ENCODE measurements at regions not wholly inside any gene's neighbourhood (a gene's known extent, or its start where the extent isn't known, plus 50 kb on each side); places are given as distances from the start of the nearest gene placed in this dataset.
"Not testable (repeated sequence)": the region's sequence is repeated elsewhere in the genome, so short reads cannot be mapped to it uniquely, and the experiment has no call there.

DNA sequence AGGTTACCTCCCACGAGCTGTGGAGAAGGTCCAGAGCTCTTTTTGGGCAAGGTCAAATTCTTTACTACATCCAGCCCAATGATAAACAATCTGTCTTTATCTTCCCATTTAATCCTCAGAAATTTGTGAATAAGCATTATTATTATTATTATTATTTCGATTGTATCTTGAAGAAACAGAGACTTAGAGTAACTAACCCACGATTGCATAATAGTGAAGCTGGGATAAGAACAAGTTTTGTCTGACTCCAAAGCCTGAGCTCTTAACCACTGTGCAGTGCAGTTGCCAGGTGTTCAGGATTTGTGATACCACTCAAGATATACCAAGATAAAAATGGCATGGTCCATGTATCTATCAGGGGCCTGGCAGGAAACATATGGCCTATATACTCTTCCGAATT lies 166.5 kb upstream of the LDB2 start:
- no peak for DNase-seq (ENCODE audit: low spot score)

DNA sequence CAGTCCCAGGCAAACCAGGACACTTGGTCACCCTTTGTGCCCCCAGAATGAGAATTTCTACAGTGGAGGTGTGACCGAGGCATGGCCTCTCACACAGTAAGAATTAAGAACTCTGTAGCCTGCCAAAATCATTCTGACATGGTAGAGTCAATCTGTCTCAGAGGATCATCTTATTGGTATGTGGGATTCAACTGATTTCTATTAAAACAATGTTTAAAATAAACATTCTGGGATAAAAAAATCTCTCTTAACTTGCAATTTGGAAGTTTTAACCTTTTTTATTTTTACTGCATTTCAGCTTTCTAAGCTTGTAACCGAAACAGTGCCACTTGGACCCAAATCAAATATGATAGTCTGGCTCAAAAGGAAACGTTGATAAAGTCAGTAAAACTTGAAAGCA lies 165.4 kb upstream of the LDB2 start:
- DNase-seq (ENCODE audit: low spot score): peak; percentile 46

DNA sequence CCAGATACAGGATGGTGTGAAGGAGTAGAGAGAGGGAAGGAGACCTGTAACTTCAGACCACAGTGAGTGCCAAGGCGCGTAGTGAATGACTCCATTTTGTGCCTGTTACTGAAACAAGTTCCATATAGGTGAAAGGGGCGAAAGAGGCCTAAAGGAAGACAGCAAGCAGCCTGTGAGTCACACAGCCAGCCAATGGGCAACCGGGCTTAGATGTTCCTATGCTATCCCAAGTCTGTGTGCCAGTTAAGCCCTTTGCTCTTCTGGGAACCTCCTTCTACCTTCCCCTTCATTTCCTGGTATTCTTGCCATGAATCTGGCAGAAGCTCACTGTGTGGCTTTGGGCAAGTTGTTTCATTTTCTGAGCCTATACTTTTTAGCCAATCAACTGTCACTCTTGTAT lies 161.8 kb upstream of the LDB2 start:
- no peak for DNase-seq (ENCODE audit: low spot score)

DNA sequence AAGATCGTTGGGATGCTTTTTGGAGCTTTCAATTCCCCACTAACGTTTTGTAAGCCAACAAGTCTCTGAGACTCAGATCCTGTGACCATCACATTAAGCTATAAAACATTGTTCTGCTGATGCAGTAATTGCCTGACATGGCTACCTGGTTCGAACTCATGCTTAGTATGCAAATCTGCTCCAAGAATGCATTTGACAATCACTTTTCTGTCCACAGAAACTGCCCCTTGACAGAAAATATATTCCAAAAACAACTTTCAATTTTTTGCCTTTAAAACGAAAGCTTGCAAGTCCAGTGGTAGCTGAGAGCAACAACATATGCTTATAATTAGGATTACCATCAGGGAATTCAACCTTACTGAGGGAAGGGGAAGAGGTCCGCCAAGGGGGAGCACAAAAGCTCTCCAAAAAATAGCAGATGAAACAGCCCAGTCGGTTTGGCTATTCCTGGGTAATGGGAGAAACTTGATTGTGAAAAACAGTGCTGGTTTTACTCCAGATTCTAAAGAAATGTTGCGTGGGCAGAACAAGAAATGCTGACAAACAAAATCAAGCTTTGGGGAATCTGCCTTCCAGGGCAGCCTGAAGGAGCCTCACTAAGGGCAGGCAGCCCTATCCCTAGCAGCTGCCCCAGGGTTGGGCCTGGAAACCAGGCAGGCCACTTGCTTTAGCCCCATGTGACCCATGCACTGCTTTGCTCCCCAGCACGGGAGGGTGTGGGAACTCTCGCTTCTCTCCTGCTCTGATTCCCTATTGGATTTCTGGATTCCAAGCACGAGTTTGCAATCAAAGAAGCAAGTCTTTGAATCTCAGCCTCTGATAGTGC lies 160.7 kb upstream of the LDB2 start:
- DNase-seq (ENCODE audit: low spot score): no peak

DNA sequence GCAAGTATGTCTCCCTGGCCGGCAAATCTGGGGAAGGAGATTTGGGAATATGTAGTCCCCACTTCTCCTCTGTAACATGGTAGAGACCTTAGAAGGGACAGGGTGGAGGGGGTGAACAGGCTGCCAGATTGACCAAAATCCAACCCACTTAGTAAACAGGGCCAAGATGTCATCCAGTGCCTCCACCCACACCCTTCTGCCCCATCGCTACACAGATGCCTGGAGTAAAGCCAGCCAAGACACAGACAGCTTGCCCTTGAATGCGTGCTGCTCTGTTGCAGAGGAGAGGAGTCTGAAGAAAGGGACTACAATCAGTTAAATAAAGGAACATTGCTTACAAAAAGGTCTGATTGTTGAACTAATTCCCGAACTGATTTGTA lies 160.1 kb upstream of the LDB2 start:
- no peak for DNase-seq (ENCODE audit: low spot score)

DNA sequence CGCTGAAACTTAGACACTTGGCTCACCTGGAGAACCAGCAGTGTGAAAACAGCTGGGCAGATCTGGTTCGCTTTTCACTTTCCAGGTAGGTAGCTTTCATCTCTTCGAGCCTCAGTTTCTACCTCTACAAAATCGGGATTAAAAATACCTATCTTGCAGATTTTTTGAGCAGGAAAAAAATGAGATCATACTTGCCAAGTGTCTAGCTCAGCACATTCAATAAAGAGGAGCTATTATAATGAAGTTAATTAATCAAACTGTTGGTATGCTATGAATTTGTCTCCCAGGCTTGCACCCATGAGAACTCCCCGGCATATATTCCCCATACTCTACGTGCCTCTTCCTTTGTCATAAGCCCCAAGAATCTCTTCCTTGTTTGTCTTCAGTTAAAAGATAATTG lies 158.6 kb upstream of the LDB2 start:
- DNase-seq (ENCODE audit: low spot score): no peak

DNA sequence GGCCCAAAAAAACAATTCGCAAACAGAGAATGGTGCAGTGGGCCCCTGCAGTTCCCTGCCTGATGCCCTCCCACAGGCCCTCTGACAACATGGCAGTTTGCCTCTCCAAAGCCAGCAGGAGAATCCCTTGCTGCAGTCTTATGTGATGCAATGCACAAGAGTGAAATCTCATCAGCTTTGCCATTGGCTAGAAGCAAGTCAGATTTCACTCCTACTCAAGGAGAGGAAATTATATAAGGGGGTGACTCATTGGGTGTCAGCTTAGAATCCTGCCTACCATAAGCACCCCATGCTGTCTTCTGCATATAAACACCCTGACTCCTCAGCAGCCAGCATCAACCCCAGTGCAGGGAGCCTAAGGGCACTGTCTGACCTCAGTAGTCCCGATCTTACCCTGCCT lies 157.3 kb upstream of the LDB2 start:
- DNase-seq (ENCODE audit: low spot score): peak; percentile 68

DNA sequence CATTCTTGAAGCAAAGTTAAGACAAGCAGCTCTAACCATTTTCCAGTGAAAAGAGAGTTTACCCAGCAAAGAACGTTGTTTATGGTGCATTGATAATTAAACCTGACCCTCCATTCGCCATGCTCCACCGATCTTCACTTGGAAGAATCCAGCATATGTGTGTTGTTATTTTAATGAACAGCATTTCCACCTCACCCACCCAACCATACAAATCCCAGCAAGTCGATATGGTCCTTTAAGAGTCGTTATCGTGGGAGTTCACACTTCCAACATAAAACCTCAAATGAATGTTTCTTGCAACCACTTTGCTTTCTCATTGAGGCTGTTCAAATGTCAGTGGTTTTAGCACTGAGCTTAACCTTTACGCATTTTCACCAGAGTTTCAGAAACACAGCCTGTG lies 147.4 kb upstream of the LDB2 start:
- DNase-seq (ENCODE audit: low spot score): no peak

DNA sequence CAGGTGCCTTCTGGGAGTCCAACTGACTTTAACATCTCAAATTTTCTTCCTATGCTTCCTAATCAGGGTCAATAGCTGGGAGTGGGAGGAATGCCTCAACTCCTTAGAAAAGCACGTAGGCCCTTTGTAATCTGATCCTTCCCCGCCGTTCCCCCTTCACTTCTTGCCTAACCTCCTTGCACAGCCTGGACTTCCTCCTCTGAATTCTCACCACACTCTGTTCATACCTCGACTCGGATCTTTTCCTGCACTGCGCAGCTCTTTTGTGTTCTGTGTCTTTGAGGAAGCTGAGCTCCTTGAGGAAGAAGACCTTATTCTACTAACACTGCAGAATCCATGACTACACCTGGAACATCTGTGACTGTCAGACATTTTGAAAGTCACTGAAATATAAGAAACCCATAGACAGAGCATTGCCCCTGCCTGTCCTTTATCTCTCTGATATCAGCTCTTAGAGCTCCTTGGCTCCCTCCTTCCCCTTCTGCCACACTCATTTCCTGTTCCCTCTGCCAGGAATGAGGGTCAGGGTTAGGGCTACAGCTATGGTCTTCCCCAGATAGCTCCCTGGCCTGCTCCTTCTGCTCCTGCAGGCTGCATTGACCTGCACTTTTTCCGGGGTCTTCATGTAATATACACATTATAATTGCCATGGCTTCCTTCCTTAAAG lies 140.2 kb upstream of the LDB2 start:
- DNase-seq (ENCODE audit: low spot score): no peak

DNA sequence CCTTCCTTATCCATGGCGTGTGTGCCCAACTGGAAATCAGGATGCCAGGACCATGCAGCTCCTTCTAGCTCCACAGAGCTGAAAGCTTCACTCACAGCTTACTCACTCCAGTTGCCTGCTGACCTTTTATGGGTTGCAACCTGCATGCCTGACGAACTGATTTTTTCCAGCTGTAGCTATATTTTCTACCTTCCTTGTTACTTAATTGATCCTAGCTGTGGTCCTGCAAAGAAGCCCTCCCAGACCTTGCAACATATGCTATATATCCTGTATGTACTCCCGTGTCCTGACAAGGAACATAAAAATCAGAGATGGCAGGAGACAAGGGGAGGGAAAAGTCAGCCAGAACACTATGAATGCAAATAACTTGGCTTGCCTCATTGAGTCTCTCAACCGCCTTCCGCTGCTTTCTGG lies 135.3 kb upstream of the LDB2 start:
- no peak for DNase-seq (ENCODE audit: low spot score)

DNA sequence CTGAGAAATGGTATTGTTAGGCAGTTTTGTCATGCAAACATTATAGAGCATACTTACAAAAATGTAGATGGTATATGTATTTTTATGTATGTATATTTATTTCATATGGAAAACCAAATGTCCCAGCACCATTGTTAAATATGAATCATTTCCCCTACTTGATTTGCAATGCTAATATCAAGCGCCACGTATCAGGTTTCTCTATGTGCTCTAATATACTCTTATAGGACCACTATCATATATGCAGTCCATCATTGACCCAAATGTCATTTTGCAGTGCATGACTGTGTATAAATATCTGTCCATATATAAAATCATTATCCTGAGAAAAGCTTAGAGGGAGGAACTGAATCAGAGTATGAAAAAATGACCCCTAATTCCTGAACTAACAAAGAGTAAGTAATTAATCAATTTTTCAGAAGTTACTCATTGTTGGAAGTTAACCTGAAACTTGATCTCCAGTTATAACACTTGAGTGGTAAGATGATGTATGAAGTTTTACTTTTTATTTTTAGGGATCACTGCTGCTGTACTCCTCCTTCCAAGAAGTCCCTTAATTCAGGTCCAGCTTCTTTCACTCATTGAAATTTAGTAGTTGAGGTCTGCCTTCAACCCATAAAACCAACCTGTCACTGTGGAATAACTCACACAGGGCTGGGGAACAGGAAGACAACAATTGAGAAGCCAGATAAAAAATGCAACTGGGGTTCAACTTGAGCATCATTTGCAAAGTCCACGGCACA lies 134.8 kb upstream of the LDB2 start:
- DNase-seq (ENCODE audit: low spot score): no peak

DNA sequence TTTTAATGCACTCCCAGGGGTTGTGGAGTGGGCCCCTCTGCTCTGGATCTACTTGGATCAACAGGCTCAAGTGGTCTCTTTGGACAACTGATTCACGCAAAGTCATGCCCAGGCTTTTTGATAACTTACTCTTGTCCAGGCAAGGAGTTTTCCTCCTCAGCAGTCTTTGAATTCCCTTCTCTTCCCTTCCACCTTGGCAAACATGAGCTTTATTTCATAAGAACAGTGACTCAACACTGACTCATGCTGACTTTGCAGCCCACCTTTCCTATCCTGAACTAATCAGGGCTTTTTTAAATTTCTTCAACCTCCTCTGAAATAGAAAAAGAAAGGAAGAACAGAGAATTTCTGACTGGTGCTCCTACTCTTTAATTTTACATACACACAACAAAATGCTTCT lies 132.1 kb upstream of the LDB2 start:
- DNase-seq (ENCODE audit: low spot score): peak; percentile 63

DNA sequence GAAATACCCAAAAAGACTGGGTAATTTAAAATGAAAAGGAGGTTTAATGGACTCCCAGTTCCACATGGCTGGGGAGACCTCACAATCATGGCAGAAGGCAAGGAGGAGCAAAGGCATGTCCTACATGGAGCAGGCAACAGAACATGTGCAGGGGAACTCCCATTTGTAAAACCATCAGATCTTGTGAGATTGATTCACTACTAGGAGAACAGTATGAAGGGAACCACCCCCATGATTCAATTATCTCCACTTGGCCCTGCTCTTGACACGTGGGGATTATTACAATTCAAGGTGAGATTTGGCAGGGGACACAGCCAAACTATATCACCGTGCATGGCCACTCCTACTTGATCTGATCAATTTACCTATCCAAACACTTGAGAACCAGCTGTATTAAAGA lies 131.5 kb upstream of the LDB2 start:
- no peak for DNase-seq (ENCODE audit: low spot score)

DNA sequence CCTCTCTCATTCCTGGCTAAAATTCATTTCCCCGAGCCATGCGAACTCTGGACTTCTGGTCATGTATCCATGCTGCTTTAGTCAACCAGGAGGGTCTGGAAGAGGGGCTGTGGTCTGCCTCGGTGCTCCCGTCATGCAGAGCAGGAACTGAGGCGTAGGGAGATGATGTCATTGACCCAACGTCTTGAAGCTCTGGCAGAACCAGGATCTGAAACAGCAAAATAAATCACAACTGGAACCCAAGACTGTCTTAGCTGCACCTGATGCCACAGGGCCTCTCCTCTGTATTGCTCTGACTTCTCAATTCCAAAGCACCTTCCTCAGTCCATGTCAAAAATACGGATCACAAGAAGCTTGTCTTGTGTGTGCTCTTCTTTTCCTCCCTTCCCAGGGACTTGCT lies 131.0 kb upstream of the LDB2 start:
- no peak for DNase-seq (ENCODE audit: low spot score)

DNA sequence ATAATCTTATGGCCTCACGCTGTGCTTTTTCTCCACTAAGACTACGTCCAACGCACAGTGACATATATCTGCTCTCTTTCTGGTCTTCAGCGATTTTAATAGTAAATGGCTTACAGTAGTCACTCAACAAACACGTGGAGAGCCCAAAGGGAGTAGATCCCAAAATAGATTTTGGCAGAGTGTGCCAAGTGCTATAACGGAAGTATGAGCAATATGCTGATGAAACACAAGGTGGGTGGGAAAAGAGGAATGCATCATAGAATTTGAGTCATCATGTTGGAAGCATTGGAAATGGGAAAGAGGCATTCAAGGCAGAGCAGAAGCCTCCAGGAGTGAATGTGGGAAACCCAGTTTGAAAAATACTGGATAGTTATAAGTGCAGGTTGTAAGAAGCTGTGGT lies 129.1 kb upstream of the LDB2 start:
- DNase-seq (ENCODE audit: low spot score): peak; percentile 81

DNA sequence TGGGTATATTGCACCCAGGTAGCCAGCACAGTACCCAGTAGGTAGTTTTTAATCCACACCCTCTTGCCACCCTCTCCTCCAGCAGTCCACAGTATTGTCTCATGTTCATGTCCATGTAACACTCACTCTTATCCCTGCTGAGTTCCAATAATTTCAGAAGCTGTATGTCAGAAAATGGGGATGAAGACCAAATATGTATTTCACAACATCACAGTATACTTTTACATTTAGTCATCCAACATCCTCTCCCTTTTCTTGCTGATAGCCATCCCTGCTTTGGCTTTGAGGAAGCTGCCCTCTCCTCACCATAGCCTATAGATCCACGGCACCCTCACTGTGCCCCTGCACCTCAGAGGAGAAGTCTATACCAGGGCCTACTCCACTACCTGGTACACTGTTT lies 126.0 kb upstream of the LDB2 start:
- DNase-seq (ENCODE audit: low spot score): no peak

DNA sequence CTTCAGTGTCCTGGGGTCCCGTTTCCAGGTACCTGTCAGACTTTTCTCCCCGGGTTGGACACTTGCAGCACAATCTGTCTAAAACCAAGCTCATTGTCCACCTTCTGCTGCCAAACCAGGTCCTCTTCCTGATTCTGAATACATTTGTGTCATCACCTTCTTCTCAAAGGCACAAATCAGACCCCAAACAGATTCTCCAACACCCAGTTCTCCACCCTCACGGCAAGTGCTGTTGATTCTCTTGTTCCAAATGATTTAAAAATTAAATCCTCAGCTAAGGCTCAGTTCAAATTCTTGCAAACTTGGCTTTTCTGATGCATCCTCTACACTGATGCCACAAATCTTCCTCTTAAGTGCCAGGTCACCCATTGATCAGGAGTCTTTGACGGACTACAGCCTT lies 122.5 kb upstream of the LDB2 start:
- no peak for DNase-seq (ENCODE audit: low spot score)

DNA sequence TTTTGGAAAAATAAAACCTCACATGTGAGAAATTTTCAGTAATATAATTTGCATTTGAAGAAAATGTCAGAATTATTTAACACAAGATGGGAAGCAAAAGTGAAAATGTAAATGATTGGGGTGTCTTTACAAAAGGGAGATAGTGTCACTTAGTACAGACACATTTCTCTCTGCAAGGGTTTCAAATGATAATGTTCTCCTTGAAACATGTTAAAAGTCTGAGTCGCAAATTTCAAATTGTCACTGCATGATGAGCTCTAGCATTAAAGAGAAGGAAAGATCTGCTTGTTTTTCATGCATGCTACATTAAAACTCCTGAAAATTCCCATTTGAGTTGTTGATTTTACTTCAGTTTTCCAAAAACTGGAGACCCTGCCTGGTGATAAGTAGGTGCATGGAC lies 122.0 kb upstream of the LDB2 start:
- DNase-seq (ENCODE audit: low spot score): no peak

DNA sequence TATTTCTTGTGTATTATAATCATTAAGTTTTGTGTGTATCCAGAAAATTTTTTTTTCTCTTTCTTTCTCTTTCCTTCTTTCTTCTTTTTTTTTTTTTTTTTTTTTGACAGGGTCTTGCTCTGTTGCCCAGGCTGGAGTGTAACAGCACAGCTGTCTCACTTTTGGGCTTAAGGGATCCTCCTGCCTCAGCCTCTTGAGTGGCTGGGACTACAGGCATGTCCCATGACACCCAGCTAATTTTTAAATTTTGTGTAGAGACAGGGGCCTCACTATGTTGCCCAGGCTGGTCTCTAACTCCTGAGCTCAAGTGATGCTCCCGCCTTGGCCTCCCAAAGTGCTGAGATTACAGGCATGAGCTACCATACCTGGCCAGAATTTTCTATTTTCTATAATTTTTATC lies 120.2 kb upstream of the LDB2 start:
- DNase-seq (ENCODE audit: low spot score): not testable (repeated sequence)

DNA sequence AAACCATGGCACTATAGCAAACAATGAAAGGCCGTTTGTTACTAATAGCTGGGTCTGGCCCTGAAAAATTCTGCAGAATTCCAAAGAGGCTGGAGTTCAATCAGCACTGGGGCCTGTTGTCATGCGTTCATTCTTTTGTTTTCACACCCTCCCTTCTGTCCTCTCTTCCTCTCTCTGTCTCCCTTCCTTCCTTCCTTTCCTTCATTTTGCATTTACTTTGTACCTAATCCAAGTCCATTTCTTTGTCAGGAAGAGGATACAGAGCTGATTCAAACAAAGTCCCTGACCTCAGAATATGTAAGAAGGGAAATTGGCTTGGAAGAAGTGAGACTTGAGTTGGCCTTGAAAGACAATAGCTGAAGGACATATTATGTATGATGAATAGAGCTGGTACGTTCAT lies 119.6 kb upstream of the LDB2 start:
- DNase-seq (ENCODE audit: low spot score): no peak

DNA sequence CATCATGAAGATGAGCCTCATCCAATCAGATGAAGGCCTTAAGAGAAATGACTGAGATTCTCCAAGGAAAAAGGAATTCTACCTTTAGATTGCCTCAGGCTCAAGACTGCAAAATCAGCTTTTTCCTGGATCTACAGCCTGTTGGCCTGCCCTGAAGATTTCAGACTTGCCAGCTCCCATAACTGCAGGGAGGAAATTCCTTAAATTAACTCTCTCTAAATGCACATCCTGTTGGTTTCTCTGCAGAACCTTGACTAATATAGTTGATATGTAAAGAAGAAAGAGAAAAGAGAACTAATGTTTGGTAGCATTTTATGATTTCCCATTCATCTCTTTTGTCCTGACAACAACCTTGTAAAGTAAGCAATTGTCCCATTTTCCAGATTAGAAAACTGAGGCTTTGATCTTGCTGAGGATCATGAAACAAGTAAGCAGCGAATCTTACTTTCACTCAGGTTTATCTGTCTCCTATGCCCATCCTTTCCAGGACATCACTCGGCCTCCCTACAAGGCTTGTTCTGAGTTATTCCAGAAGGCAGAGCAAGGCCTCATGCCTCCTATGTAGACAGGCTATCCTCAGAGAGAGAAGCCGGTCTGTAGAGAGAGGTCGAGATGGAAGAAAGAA lies 115.0 kb upstream of the LDB2 start:
- no peak for DNase-seq (ENCODE audit: low spot score)

DNA sequence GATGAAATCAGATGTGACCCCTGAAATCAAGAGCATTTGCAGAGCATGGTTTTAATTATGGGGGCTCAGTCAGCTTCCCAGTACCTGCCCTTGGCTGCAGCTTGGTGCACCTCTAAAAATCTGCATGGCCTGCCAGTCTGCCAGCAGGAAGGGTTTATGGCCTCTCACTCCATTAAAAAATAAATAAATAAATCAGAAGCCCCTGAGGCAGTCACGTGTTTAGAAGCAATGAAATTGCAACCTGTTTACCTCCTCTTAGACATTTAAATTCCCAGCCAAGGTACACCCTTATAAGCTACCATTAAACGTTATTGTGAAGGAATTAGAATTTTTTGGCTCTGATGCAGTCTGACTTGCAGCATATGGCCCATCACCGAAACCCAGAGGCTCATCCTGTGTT lies 114.0 kb upstream of the LDB2 start:
- no peak for DNase-seq (ENCODE audit: low spot score)

Measured in AG08396 (cell line).